Epithelial cell of proximal tubule (primary cell): ENCODE measurements at regions not wholly inside any gene's neighbourhood (a gene's known extent, or its start where the extent isn't known, plus 50 kb on each side); places are given as distances from the start of the nearest gene placed in this dataset.

ENCODE experiments used
- DNase-seq: peaks from one replicate; pipeline ENCODE4 v3.0.0-alpha.2; 2011; ENCODE audit warnings: low read depth
- H3K4me3 ChIP-seq: 2 replicates; pipeline ENCODE4 v1.5.1; 2011; ENCODE audit warnings: low read depth, mild to moderate bottlenecking, low read length
- CTCF ChIP-seq: conservative IDR thresholded peaks from 2 replicates; pipeline ENCODE4 v1.5.1; 2012; ENCODE audit warnings: low read depth, mild to moderate bottlenecking, low read length

- no peak for TF ChIP-seq CTCF
- DNase-seq = no peak
- no peak overlapping the region for H3K4me3 ChIP-seq
Observed at GRCh38 chr1:112092656-112093371, 103.3 kb upstream of the KCND3 start.

- no peak overlapping the region for H3K4me3 ChIP-seq
- TF ChIP-seq CTCF = no peak
- no peak for DNase-seq
Observed at GRCh38 chr1:112093372-112093694, 103.9 kb upstream of the KCND3 start.

GRCh38 chr1:112099979-112100378 is 110.5 kb upstream of the KCND3 start:
- TF ChIP-seq CTCF = no peak
- no peak for DNase-seq
- no peak overlapping the region for H3K4me3 ChIP-seq

GRCh38 chr1:112105557-112105956 is 116.1 kb upstream of the KCND3 start:
- TF ChIP-seq CTCF = no peak
- no peak overlapping the region for H3K4me3 ChIP-seq
- no peak for DNase-seq

GRCh38 chr1:112110031-112110430 is 120.6 kb upstream of the KCND3 start:
- H3K4me3 ChIP-seq = no peak overlapping the region
- no peak for DNase-seq
- TF ChIP-seq CTCF = no peak

GRCh38 chr1:112111734-112112133 is 122.3 kb upstream of the KCND3 start:
- H3K4me3 ChIP-seq = no peak overlapping the region
- DNase-seq = no peak
- TF ChIP-seq CTCF = no peak

GRCh38 chr1:112114540-112114939 is 125.1 kb upstream of the KCND3 start:
- H3K4me3 ChIP-seq = no peak overlapping the region
- TF ChIP-seq CTCF = no peak
- no peak for DNase-seq
